ENCODE measurements at regions not wholly inside any gene's neighbourhood (a gene's known extent, or its start where the extent isn't known, plus 50 kb on each side); places are given as distances from the start of the nearest gene placed in this dataset.

- Histone ChIP-seq H3K4me1 (ENCODE audit: low read length) (no peaks in the 10 kb centered on the region), H3K9me3 (replicated peaks; ENCODE audit: insufficient read depth, low read length) (no peaks in the 10 kb centered on the region), H3K27me3 (replicated peaks; ENCODE audit: insufficient read depth, low read length) (no peaks in the 10 kb centered on the region), H4K20me1 (ENCODE audit: insufficient read depth, low read length) (no peaks in the 10 kb centered on the region), H3K79me2 (ENCODE audit: low read length) (no peaks in the 10 kb centered on the region), H2AFZ (ENCODE audit: low read length) (no peak overlapping the region), H3K9me2 (replicated peaks; ENCODE audit: insufficient read depth, low read length) (no peaks in the 10 kb centered on the region), H3F3A (ENCODE audit: insufficient read depth, low read length) (no peaks in the 10 kb centered on the region), H3K4me3 (ENCODE audit: low read length) (no peak overlapping the region), H3K9ac (ENCODE audit: low read length) (no peak overlapping the region), H3K27ac (ENCODE audit: low read length) (no peak overlapping the region), H3K4me2 (ENCODE audit: low read depth, low read length) (no peak overlapping the region), H3K36me3 (replicated peaks; ENCODE audit: insufficient read depth, low read length) (no peaks in the 10 kb centered on the region)
- TF ChIP-seq CTCF (IDR thresholded peaks at IDR 0.05; ENCODE audit: low read length): no peak
- no peak for TF ChIP-seq EZH2phosphoT487 (IDR thresholded peaks at IDR 0.05; ENCODE audit: low read length)
- no peak for TF ChIP-seq EZH2 (optimal IDR thresholded peaks at IDR 0.05; ENCODE audit: low read depth, low read length)
- DNase-seq: no peak
Observed at GRCh38 chrX:16240231-16240905, 73.1 kb downstream of the MAGEB17 start.

- Histone ChIP-seq H3K27me3 (replicated peaks; ENCODE audit: insufficient read depth, low read length) (no peaks in the 10 kb centered on the region), H3K4me3 (ENCODE audit: low read length) (no peak overlapping the region), H3K9ac (ENCODE audit: low read length) (no peak overlapping the region), H3K4me1 (ENCODE audit: low read length) (no peaks in the 10 kb centered on the region), H3K27ac (ENCODE audit: low read length) (no peak overlapping the region), H4K20me1 (ENCODE audit: insufficient read depth, low read length) (no peaks in the 10 kb centered on the region), H3K9me2 (replicated peaks; ENCODE audit: insufficient read depth, low read length) (no peaks in the 10 kb centered on the region), H3F3A (ENCODE audit: insufficient read depth, low read length) (no peaks in the 10 kb centered on the region), H3K79me2 (ENCODE audit: low read length) (no peaks in the 10 kb centered on the region), H2AFZ (ENCODE audit: low read length) (no peak overlapping the region), H3K9me3 (replicated peaks; ENCODE audit: insufficient read depth, low read length) (no peaks in the 10 kb centered on the region), H3K36me3 (replicated peaks; ENCODE audit: insufficient read depth, low read length) (no peaks in the 10 kb centered on the region), H3K4me2 (ENCODE audit: low read depth, low read length) (no peak overlapping the region)
- no peak for TF ChIP-seq CTCF (IDR thresholded peaks at IDR 0.05; ENCODE audit: low read length)
- no peak for TF ChIP-seq EZH2phosphoT487 (IDR thresholded peaks at IDR 0.05; ENCODE audit: low read length)
- TF ChIP-seq EZH2 (optimal IDR thresholded peaks at IDR 0.05; ENCODE audit: low read depth, low read length): no peak
- DNase-seq: no peak
Observed at GRCh38 chrX:16240968-16241367, 73.7 kb downstream of the MAGEB17 start.

- TF ChIP-seq EZH2 (optimal IDR thresholded peaks at IDR 0.05; ENCODE audit: low read depth, low read length): no peak
- TF ChIP-seq EZH2phosphoT487 (IDR thresholded peaks at IDR 0.05; ENCODE audit: low read length): no peak
- no peak for TF ChIP-seq CTCF (IDR thresholded peaks at IDR 0.05; ENCODE audit: low read length)
- no peaks in the 10 kb centered on the region for H4K20me1 ChIP-seq (ENCODE audit: insufficient read depth, low read length)
Observed at GRCh38 chrX:16250296-16250695, 83.0 kb downstream of the MAGEB17 start.

More at GRCh38 chrX:16250296-16250695, 83.0 kb downstream of the MAGEB17 start:
- H2AFZ ChIP-seq (ENCODE audit: low read length): no peak overlapping the region
- no peaks in the 10 kb centered on the region for H3K79me2 ChIP-seq (ENCODE audit: low read length)
- no peaks in the 10 kb centered on the region for H3K9me2 ChIP-seq (replicated peaks; ENCODE audit: insufficient read depth, low read length)
- no peak overlapping the region for H3K4me2 ChIP-seq (ENCODE audit: low read depth, low read length)
- DNase-seq: no peak
- H3K27me3 ChIP-seq (replicated peaks; ENCODE audit: insufficient read depth, low read length): no peaks in the 10 kb centered on the region
- no peak overlapping the region for H3K9ac ChIP-seq (ENCODE audit: low read length)
- no peak overlapping the region for H3K4me3 ChIP-seq (ENCODE audit: low read length)
- no peaks in the 10 kb centered on the region for H3F3A ChIP-seq (ENCODE audit: insufficient read depth, low read length)
- no peaks in the 10 kb centered on the region for H3K4me1 ChIP-seq (ENCODE audit: low read length)
- no peaks in the 10 kb centered on the region for H3K36me3 ChIP-seq (replicated peaks; ENCODE audit: insufficient read depth, low read length)
- H3K9me3 ChIP-seq (replicated peaks; ENCODE audit: insufficient read depth, low read length): no peaks in the 10 kb centered on the region
- no peak overlapping the region for H3K27ac ChIP-seq (ENCODE audit: low read length)
